ENCODE measurements at regions not wholly inside any gene's neighbourhood (a gene's known extent, or its start where the extent isn't known, plus 50 kb on each side); places are given as distances from the start of the nearest gene placed in this dataset.

DNA sequence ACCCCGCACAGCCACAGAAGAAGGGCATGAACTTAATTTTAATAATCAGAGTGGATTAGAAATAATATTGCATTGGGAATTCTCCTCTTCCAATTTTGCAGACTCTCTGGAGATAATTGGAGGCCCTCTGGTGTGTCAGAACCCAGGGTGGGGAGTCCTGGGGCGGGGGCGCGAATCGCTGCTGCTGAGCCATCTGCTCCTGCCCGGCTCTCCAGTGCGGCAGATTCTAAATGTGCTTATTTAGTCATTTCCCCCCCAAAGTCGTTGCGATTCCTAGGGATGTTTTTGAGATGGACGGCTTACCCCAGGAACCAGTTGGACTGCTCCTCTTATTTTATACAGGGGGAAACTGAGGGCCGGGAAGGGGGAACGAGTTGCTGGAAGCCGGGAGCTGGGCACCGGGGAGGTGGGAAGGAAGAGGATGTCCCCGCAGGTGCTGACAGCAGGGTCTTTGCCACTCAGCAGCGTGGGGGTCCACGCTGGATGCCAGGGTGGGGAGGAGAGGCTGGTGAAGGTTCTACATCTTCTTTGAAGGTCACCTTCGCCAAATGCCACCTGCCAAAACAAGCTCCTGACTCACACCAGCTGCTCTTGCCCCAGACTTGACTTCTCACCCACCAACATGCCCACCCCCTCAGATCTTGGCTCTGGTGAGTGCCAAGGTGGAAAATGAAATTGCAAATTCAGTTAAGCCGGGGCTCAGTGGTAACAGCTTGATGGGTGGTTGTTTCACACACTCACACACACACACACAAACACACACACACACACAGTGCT, 91.3 kb upstream of the PRR23E start:
- H4K20me1 ChIP-seq (ENCODE audit: insufficient read depth, low read length): no peaks in the 10 kb centered on the region
- POLR2A ChIA-PET: no interaction called here

DNA sequence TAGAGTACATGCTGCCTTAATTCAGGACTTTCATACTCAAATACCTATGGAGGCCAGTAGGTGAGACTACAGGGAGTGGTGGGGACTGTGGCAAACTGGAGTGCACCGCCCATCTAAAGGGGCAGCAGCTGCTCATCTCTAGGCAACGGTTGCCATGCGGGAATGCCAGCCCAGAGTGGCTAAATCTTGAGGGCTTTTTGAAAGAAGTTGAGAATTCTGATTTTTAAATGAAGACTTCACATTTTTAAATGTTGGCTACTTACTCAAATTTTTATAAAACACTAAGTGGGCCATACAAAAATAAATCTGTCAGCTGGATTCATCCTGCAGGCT, 90.8 kb upstream of the PRR23E start:
- POLR2A ChIA-PET: no interaction called here
- DNase-seq (ENCODE audit: low spot score): no peak
- 32% methylated on average over 3 of the region's 3 CpGs for WGBS (ENCODE audit: low lambda C conversion rate)
- Histone ChIP-seq H3K79me2 (ENCODE audit: insufficient read depth, low read length) (no peaks in the 10 kb centered on the region), H3K4me2 (ENCODE audit: low read depth, low read length) (no peak overlapping the region), H3K27ac (ENCODE audit: extremely low read length, insufficient read depth, low read length) (no peak overlapping the region), H4K20me1 (ENCODE audit: insufficient read depth, low read length) (no peaks in the 10 kb centered on the region), H3K4me3 (replicated peaks in 1 of 3; ENCODE audit: insufficient read depth in 1 of 3, low read depth in 2 of 3, low read length in 3 of 3) (no peak overlapping the region), H3K9ac (ENCODE audit: insufficient read depth, low read depth, low read length) (no peak overlapping the region), H3K9me3 (ENCODE audit: low read length) (no peaks in the 10 kb centered on the region), H3K4me1 (ENCODE audit: insufficient read depth, low read length) (peaks cover 9% of the 10 kb centered on the region), H2AFZ (ENCODE audit: low read length) (no peak overlapping the region), H3K27me3 (ENCODE audit: control insufficient read depth in 1 of 2, insufficient read depth in 2 of 2, low read length in 2 of 2) (peaks cover 6 to 65% of the 10 kb centered on the region in 2 experiments; a peak in 4 of 5 replicates), H3K36me3 (replicated peaks in 1 of 2; ENCODE audit: control insufficient read depth in 1 of 2, insufficient read depth in 2 of 2, low read length in 2 of 2) (no peaks in the 10 kb centered on the region)
- CTCF ChIA-PET (ENCODE audit: low intra/inter-chr PET ratio, low total read pairs): no interaction called here
- TF ChIP-seq, protein P1, sequence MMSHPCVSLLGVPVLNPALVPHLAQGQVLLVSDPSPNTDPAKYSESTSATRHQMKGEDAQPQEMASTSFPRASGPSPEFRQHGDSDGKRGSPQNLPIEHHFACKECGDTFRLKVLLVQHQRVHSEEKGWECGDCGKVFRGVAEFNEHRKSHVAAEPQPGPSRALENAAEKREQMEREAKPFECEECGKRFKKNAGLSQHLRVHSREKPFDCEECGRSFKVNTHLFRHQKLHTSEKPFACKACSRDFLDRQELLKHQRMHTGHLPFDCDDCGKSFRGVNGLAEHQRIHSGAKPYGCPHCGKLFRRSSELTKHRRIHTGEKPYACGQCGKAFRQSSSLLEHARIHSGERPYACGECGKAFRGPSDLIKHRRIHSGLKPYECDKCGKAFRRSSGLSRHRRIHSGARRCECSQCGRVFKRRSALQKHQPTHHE (CRISPR knock-in tag; IDR thresholded peaks at IDR 0.05; ENCODE audit: borderline replicate concordance): no peak
- TF ChIP-seq HMG20B (CRISPR knock-in tag; conservative IDR thresholded peaks at IDR 0.05) (no peak), POLR2A (IDR thresholded peaks at IDR 0.05; ENCODE audit: insufficient read depth in 1 of 2, low read depth in 2 of 2, low read length in 2 of 2) (no peak), ZBTB49 (CRISPR knock-in tag; IDR thresholded peaks at IDR 0.05; ENCODE audit: borderline replicate concordance) (no peak), CREB1 (IDR thresholded peaks at IDR 0.05) (no peak), CREB1 (CRISPR knock-in tag; IDR thresholded peaks at IDR 0.05) (no peak), ELF3 (CRISPR knock-in tag; IDR thresholded peaks at IDR 0.05) (no peak), BHLHE40 (IDR thresholded peaks at IDR 0.05; ENCODE audit: low read length) (no peak)
- in situ Hi-C loops (cut with HindIII; ENCODE audit: extremely low pct_ligation_motif_present, low pct_unique_long_range_greater_than_20kb) (no loop called here), intact Hi-C loops (cut with micrococcal nuclease; ENCODE audit: unreplicated experiment) (no loop called here)
- no peak for FAIRE-seq
- BruUV-seq (replicated peaks): no TSS peak
- ATAC-seq: no peak

More for the DNA sequence above, 91.3 kb upstream of the PRR23E start:
- Histone ChIP-seq H3K27me3 (ENCODE audit: control insufficient read depth in 1 of 2, insufficient read depth in 2 of 2, low read length in 2 of 2) (peaks cover 8 to 68% of the 10 kb centered on the region in 2 experiments; a peak in 4 of 5 replicates), H3K4me1 (ENCODE audit: insufficient read depth, low read length) (peaks cover 11% of the 10 kb centered on the region), H3K4me3 (replicated peaks in 1 of 3; ENCODE audit: insufficient read depth in 1 of 3, low read depth in 2 of 3, low read length in 3 of 3) (no peak overlapping the region), H3K4me2 (ENCODE audit: low read depth, low read length) (no peak overlapping the region), H3K79me2 (ENCODE audit: insufficient read depth, low read length) (no peaks in the 10 kb centered on the region), H3K27ac (ENCODE audit: extremely low read length, insufficient read depth, low read length) (no peak overlapping the region), H3K36me3 (replicated peaks in 1 of 2; ENCODE audit: control insufficient read depth in 1 of 2, insufficient read depth in 2 of 2, low read length in 2 of 2) (no peaks in the 10 kb centered on the region), H3K9ac (ENCODE audit: insufficient read depth, low read depth, low read length) (no peak overlapping the region), H3K9me3 (ENCODE audit: low read length) (no peaks in the 10 kb centered on the region), H2AFZ (ENCODE audit: low read length) (no peak overlapping the region)
- WGBS (ENCODE audit: low lambda C conversion rate): 24% methylated on average over 12 of the region's 19 CpGs
- TF ChIP-seq ZNF879 (CRISPR knock-in tag; IDR thresholded peaks at IDR 0.05): no peak
- TF ChIP-seq MXI1 (IDR thresholded peaks at IDR 0.05; ENCODE audit: borderline replicate concordance, low read depth, low read length): no peak
- DNase-seq (ENCODE audit: low spot score) (no peak), ATAC-seq (no peak), FAIRE-seq (no peak)
- CTCF ChIA-PET (ENCODE audit: low intra/inter-chr PET ratio, low total read pairs): no interaction called here
- intact Hi-C loops (cut with micrococcal nuclease; ENCODE audit: unreplicated experiment): no loop called here
- in situ Hi-C loops (cut with HindIII; ENCODE audit: extremely low pct_ligation_motif_present, low pct_unique_long_range_greater_than_20kb): no loop called here
- BruUV-seq (replicated peaks): no TSS peak
